ENCODE measurements at regions not wholly inside any gene's neighbourhood (a gene's known extent, or its start where the extent isn't known, plus 50 kb on each side); places are given as distances from the start of the nearest gene placed in this dataset.

DNA sequence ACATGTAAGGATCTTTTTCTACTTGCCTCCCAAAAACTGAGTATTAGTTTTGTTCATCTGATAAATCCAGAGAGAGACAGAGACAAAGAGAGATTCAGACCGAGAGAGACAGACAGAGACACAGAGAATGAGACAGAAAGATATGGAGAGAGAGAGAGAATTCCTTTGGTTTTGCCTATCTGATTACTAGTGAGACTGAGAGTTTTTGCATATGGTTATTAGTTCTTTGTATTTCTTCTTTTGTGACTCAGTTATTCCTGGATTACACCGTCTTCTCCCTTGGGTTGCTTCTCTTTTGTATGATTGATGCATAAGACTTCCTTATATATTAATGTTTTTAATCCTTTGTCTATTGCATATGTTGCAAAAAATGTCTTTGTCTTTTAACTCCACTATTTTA, 91.2 kb upstream of the SPATA31C2 start:
- DNase-seq (ENCODE audit: low read depth): no peak

DNA sequence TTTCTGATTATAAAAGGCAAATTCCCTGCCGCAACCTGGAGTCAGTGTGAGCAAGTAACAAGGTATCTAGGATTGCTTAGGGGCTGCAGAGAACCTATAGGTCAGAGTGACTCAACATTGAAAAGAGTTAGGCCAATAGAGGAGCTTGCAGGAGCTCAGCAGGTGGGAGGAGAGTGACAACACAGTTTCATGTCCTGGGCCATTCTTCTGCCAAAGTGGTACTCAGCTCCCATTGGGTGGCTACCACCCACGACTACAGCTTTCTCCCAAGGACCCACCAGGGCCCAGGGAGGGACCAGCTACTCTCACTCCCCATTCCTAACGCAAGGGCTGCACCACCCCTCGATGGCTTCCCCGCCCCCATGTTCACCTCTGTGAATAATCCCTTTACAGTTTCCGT, 86.7 kb upstream of the SPATA31C2 start:
- DNase-seq (ENCODE audit: low read depth): no peak

DNA sequence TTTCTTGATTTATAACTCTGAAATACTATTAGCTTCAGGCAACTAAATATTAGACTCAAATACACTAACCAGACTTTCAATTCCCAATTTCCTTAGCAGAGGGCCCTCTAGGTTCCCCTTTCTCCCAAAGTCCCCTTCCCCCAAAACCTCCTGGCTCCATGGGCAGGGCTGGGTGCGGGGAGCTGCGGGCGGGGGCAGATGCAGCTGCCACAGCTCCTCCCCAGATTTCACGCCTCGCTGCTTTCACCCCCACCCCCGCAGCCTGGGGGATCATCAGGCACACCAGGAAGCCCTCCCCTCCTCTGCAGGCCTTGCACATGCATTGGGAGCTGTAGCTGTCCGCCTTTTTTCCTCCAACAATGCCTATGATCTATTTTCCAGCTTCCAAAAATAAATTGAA, 82.8 kb upstream of the SPATA31C2 start:
- no peak for DNase-seq (ENCODE audit: low read depth)

GRCh38 chr9:88220652-88221051, 82.4 kb upstream of the SPATA31C2 start:
- no peak for DNase-seq (ENCODE audit: low read depth)

- DNase-seq (ENCODE audit: low read depth): no peak
Observed at GRCh38 chr9:88219601-88220000, 81.3 kb upstream of the SPATA31C2 start.

- no peak for DNase-seq (ENCODE audit: low read depth)
Observed at GRCh38 chr9:88218726-88219125, 80.5 kb upstream of the SPATA31C2 start.

DNA sequence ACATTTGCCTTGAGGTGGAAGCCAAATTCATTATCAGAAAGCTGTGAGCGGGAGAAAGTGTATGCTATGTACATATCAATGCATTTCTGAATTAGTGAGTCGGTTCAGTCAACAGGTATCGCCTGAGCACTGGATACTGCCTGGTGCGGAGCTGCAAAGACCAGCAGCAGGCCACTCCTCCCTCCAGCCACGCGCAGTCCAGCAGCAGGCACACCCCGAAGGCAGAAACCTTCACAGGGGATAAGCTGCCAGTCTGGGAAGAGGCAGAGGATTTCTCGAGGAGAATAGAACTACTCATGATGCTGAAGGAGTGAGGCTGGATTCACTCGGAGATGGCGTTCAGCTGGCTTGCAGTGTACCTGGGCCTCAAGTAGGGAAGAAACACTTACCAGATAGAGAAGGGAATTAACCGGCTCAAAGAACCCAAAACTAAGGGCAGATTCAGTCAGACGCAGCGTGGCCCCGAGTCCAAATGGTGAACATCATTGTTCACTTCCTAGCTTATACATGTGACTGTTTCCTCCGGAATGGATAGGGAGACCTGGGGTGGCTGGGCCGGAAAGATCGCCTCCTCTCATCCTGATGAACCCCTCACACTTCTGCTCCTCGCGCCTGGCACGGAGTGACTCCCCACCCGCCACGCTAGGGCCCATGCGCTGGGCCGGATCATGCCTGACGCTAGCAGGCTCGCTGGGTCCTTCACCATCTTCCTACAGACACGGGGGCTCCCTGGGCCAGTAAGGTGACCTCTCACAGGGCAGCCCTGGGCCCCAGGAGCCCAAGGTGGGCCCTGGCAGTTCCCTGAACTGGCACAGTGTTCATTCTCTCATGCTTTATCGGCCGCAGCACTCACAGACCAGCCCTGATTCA, 78.1 kb upstream of the SPATA31C2 start:
- no peak for DNase-seq (ENCODE audit: low read depth)

- no peak for DNase-seq (ENCODE audit: low read depth)
Observed at GRCh38 chr9:88215196-88216125, 77.2 kb upstream of the SPATA31C2 start.

DNA sequence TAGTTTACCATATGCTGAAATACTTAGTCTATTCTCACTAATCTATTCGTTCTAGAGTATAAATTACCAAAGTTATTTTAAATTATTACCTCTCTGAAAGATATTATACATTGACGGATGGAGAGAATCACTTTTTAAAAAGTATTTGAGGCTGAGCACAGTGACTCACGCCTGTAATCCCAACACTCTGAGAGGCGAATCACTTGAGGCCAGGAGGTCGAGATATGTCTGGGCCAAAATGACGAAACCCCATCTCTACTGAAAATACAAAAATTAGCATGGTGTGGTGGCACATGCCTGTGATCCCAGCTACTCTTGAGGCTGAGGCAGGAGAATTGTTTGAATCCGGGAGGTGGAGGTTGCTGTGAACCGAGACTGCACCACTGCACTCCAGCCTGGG, 64.0 kb upstream of the SPATA31C2 start:
- DNase-seq (ENCODE audit: low read depth): no peak

DNA sequence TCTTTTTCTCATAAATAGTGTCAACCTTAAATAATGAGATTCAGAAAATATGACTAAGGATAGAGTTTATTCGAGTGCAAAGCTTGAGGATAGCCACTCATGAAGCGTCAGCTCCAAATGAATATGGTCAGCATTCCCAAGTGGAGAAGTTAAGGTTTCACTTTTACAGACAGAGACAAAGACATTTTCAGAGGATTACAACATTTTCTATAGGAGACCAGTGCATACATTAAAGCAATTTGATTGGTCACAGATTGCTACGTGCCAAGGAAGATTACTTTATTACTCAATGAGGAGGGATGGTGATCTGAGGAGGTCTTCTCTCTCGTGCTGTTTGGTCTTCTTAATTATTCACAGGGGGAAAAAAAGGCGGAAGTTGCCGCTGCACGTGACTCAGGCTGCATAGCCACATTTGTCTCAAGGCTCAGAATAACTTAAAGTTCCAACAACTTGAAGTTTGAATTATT, 60.1 kb upstream of the SPATA31C2 start:
- no peak for DNase-seq (ENCODE audit: low read depth)

DNA sequence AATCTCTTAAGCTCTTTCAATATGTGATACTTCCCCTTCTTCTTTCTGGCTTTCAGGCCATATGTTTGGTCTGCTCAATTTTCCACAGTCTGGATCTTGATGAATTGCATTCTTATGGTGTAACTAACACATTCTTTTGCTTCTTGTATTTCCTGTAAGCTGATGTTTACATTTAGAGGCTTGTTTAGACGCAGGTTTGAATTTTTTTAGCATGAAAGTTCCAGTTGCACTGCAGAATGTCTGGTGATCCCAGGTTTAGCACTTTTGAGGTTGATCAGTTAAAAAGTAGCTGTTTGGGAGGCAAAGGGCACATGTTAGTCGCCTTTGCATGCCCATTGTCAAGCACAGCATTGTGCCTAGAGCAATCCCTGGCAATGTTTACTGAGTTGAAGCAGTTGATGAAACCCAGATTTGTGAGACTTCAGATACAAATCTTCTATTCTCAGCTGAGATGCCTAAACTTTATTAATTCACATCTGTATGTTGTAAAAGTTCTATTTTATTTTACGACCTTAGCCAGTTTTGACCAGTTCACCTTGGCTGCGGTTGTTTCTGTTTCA, 59.6 kb upstream of the SPATA31C2 start:
- no peak for DNase-seq (ENCODE audit: low read depth)

GRCh38 chr9:88197016-88197415, 58.7 kb upstream of the SPATA31C2 start:
- DNase-seq (ENCODE audit: low read depth): no peak

DNA sequence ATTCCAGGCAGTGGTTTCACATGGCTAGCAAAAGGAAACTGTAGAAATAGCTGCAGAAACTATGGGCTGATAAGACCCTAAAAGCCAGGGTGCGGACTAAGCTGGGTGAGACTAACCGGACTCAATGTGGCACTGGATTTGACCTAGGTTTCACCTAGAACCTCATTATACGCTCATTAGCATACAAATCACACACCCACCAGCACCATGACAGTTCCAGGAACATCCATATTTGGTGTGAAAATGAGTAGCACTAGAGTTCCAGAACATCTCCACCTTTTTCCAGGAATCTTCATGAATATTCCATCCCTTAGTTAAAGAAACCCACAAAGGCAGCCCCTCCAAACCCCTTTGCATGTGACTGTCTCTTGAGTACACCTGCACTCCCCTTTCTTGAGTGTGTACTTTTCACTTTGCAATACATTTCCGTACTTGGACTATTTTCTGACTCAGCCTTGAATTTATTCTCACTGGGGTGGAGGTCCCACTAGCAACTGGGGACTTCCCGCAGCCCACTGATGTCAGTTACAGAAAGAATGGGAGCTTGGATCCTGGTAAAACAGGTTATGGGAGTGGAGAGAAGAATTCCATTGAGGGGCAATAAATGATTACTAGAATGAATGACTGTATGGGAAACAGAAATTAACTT, 58.0 kb upstream of the SPATA31C2 start:
- no peak for DNase-seq (ENCODE audit: low read depth)

DNA sequence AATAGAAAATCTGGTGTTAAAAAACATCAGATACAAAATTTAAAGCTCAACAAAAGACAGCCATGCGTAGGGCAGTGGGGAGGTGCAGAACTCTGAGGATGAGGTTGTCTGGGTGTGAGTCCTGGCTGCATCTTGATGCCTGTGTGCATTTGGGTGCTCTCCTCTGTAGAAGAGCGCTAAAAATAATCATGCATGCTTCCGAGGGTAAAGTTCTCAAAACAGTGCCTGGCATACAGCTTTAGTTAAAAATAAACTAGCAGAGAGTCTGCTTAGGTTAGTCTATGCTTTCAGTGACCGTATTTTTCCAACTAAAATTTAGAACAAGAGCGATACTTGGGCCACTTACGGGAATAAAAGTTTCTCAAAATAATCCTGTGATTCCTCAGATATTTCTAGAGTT, 55.5 kb upstream of the SPATA31C2 start:
- no peak for DNase-seq (ENCODE audit: low read depth)

DNA sequence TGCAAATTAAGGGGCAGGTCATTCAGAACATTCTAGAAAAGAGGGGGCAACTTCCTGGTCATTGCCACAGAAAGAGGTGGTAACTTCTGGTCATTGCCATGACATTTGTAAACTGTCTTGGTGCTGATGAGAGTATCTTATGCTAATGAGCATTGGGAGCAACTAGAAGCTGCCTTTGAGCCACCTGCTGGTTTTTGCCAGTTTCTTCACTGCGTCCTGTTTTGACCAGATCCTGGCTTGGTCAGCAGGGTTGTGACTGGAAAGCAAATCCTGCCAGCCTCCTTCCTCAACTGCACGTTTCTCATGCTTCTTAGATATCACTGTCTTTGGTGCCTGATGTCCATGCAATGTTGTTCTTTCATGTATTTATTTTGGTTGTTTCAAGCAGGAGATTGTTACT, 53.2 kb upstream of the SPATA31C2 start:
- DNase-seq (ENCODE audit: low read depth): no peak

DNA sequence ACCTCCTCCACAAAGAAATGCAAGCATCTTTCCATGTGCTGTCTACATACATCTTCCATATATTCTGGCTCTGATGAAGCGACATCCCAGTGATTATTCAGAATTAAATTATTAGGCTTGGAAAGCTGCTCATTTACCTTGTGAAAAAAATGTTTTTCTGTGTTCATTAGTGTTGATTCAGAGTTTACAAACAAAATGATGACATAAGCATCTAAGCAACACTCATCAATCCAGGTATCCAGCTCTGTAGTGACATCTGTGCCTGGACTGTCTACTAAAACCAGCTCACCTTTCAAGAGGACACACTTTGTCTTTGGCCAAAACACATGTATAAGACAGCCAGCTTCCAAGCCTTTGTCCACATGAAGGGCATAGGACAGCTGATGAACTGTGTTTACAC, 51.1 kb upstream of the SPATA31C2 start:
- DNase-seq (ENCODE audit: low read depth): no peak
